Fibroblast of the aortic adventitia (primary cell): ENCODE measurements at regions not wholly inside any gene's neighbourhood (a gene's known extent, or its start where the extent isn't known, plus 50 kb on each side); places are given as distances from the start of the nearest gene placed in this dataset.
"Not testable (repeated sequence)": the region's sequence is repeated elsewhere in the genome, so short reads cannot be mapped to it uniquely, and the experiment has no call there.

Source experiments
- DNase-seq: peaks from one replicate; pipeline ENCODE4 v3.0.0-alpha.2; 2010; ENCODE audit warnings: low read depth
- H3K4me3 ChIP-seq: 2 replicates; pipeline ENCODE4 v1.5.1; 2011; ENCODE audit warnings: low read depth, mild to moderate bottlenecking, control low read depth, low read length, moderate library complexity
- CTCF ChIP-seq: IDR thresholded peaks from 2 replicates; pipeline ENCODE4 v1.5.1; 2011; ENCODE audit warnings: mild to moderate bottlenecking, low read length, control low read depth, inconsistent platforms; ENCODE audit not compliant: insufficient read depth

DNA sequence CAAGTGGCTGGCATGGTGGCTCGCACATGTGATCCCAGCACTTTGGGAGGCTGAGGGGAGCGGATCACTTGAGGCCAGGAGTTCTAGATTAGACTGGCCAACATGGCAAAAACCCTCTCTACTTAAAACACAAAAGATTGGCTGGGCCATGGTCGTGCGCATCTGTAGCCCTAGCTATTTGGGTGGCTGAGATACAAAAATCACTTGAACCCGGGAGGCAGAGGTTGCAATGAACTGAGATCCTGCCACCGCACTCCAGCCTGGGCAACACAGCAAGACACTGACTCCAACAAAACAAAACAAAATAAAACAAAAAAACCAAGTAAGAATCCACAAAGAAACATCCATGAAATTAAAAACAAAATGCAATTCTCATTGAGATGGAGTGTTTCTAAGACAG, 630.6 kb downstream of the UQCRFS1 start:
- no peak for TF ChIP-seq CTCF
- no peak overlapping the region for H3K4me3 ChIP-seq
- DNase-seq = no peak

- DNase-seq = no peak
- H3K4me3 ChIP-seq = no peak overlapping the region
- no peak for TF ChIP-seq CTCF
Observed at GRCh38 chr19:28581468-28581770, 631.5 kb downstream of the UQCRFS1 start.

DNA sequence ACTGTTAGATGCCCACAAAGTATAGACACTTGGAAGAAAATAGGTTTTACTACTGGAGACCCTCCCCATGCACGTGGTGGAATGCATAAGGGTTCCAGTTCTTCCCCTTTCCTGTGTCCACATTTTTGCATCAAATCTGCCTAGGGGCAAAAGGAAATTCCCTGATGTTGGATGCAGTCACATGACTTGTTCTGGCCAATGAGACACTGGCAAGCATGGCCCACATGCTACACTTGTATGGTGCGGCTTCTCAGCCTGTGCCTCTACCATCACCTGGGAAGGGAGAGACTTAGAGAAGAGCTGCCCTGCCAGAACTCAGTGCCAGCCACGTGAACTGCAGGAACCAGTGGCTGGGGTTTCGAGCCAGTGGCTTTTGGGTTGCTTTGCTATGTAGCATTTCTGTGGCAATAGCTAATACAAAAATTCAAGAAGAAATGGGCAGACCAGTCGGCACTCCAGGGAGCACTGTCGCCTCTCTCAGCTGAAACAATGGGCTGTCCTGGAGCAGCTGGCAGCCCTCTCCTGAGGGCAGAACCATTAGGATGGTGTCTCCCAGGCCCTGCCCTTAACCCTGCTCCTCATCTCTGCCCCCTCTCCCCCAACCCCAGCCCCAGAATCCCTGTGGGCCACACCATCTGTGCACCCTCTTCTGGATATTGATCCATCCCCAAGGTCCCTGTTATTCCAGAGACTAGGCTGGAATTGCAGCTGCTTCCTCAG, 634.0 kb downstream of the UQCRFS1 start:
- no peak overlapping the region for H3K4me3 ChIP-seq
- DNase-seq = no peak
- no peak for TF ChIP-seq CTCF

DNA sequence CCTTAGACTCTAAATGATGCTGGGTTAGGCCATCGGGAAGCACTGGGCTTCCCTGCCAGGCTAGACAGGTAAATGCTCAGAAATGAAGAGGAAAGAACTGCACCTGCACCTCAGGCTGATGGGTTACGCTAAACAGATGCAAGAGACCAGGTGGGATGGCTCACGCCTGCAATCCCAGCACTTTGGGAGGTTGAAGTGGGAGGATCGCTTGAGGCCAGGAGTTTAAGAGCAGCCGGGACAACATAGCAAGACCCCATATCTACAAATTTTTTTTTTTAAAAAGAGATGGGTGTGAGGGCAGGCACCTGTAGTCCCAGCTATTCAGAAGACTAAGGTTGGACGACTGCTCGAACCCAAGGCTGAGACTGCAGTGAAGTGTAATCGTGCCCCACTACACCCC, 634.7 kb downstream of the UQCRFS1 start:
- H3K4me3 ChIP-seq = no peak overlapping the region
- TF ChIP-seq CTCF = no peak
- no peak for DNase-seq

GRCh38 chr19:28577666-28578065, 635.3 kb downstream of the UQCRFS1 start:
- DNase-seq = no peak
- H3K4me3 ChIP-seq = no peak overlapping the region
- TF ChIP-seq CTCF = no peak

- no peak overlapping the region for H3K4me3 ChIP-seq
- no peak for TF ChIP-seq CTCF
- DNase-seq = no peak
Observed at GRCh38 chr19:28577233-28577632, 635.7 kb downstream of the UQCRFS1 start.

DNA sequence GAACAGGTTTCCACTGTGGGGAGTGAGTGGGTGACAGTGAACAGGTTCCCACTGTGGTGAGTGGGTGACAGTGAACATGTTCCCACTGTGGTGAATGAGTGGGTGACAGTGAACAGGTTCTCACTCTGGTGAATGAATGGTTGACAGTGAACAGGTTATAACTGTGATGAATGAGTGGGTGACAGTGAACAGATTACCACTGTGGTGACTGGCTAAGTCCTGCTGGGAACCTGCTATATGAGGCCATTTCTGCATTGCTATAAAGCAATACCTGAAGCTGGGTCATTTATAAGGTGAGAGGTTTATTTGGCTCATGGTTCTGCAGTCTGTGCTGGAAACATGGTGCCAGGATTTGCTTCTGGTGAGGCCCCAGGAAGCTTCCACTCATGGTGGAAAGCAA, 637.1 kb downstream of the UQCRFS1 start:
- TF ChIP-seq CTCF = no peak
- no peak for DNase-seq
- H3K4me3 ChIP-seq = no peak overlapping the region

DNA sequence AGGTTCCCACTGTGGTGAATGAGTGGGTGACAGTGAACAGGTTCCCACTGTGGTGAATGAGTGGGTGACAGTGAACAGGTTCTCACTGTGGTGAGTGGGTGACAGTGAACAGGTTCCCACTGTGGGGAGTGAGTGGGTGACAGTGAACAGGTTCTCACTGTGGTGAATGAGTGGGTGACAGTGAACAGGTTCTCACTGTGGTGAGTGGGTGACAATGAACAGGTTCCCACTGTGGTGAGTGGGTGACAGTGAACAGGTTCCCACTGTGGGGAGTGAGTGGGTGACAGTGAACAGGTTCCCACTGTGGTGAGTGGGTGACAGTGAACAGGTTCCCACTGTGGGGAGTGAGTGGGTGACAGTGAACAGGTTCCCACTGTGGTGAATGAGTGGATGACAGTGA, 637.6 kb downstream of the UQCRFS1 start:
- not testable (repeated sequence) for DNase-seq, H3K4me3 ChIP-seq
